HG03159 (cell line): ENCODE measurements at regions not wholly inside any gene's neighbourhood (a gene's known extent, or its start where the extent isn't known, plus 50 kb on each side); places are given as distances from the start of the nearest gene placed in this dataset.

Experiments
- ATAC-seq: cut with Tn5 transposase; IDR thresholded peaks from one replicate; pipeline ENCODE4 v1.9.1; 2021; ENCODE audit warnings: mild to moderate bottlenecking, moderate library complexity; ENCODE audit not compliant: unreplicated experiment

DNA sequence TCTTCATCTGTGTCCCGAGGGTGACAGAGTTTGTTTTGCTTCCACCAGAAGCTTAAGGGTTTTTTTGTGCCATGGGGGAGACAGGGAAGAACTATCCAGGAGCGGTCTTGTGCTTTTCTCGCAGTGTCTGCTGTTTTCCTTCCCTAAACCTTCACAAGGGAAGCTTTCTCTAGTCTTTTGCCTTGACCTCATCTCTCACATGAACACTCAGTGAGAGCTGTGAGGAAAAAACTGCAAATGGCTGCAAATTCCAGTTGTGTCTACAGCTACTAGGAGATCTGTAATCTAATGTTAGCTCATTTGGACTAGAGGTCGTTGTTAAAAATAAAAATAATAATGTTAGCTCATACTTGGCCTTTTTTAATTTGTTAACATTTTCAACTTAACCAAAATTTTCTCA lies 264.7 kb upstream of the SESN3 start:
- no peak for ATAC-seq

DNA sequence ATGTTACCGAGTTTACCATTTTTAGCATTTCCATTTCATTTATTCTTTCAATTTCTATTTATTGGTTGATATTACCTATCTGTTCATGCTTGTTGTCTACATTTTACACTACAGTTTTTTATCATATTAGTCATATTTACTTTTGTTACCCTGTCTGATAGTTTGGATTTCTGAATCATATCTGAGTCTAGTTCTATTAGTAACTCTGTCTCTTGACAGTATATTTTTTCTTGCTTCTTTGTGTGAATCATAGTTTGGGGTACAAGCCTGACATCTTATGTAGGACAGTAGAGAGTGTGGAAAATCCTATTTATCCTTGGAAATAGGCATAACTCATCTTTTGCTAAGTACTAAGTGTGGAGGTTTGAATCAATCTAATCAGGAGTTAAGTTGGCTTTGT lies 263.9 kb upstream of the SESN3 start:
- ATAC-seq: no peak

DNA sequence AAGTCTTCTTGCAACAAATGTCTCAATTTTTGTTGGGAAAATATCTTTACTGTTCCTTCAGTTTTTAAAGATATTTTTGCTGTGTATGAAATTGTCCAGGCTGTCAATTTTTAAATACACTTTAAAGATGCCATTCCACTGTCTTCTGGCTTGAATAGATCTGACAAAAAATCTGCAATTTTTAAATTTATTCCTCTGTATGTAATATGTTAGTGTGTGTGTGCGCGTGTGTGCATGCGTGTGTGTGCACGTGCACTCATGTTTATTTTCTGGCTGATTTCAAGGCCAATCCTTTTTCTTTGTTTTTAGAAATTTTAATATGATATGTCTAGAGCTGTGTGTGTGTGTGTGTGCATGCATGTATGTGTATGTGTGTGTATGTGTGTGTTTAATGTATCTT lies 263.2 kb upstream of the SESN3 start:
- ATAC-seq: no peak

DNA sequence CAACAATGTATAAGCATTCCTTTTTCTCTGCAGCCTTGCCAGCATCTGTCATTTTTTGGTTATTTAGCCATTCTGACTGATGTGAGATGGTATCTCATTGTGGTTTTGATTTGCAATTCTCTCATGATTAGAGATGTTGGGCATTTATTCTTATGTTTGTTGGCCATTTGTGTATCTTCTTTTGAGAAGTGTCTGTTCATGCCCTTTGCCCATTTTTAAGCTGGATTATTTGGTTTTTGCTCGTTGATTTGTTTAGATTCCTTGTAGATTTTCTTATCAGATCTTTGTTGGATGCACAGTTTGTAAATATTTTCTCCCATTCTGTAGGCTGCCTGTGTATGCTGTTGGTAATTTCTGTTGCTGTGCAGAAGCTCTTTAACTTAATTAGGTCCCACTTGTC lies 259.6 kb upstream of the SESN3 start:
- ATAC-seq: no peak

DNA sequence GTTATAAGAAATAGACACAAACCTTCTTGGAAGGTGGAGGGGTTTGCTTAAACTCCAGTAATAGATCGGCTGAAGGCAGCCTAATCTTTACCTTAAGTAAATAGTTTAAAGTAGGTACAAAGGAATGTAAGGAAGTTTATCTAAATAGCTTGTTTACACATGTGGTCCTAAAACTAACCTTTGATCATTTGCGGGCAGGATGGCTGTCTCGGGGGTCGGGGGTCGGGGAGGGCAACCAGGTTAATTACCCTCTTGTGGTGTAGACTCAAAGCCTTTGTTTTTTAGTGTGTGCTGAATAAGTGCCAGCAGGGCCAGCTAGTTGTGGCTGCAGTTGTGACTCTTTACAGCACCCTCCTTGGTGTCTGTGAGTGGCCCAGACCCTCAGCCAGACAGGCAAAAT lies 256.9 kb upstream of the SESN3 start:
- no peak for ATAC-seq

DNA sequence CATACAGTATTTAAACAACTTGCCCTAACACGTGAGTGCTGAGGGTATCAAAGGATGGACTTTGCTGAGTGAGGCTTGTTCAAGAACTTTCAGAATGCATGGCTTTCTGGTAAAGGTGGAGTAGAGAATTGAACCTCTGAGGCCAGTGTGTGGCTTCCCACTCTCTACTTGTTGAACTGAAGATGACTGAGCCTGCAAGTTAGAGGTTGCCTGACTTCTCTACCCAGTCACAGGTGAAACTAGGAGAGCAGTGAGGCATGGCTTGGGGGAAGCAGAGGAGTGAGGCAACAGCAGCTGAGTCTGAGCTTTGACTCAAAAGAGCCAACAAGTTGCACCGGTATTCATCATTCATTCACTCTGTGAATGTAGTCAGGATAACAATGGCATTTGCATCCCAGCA lies 256.4 kb upstream of the SESN3 start:
- peak; percentile 99 for ATAC-seq

DNA sequence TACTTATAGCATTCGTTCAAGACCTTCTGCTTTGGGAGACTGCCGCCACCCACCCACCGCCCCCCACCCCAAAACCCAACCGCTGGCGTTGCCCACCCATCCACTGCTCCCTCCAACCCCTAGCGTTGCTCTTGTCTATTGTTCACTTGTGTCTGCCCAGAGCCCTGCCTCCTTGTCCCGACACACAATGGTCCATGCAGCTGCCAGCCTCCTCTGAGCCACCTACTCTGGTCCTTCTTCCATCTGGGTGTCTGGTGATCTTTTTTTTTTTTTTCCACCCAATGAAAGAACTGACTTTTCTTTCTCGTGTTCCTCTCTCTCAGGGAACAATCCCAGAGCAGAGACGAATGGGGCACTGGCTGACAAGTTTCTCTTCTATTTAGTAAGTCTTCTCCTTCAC lies 256.0 kb upstream of the SESN3 start:
- ATAC-seq: no peak

DNA sequence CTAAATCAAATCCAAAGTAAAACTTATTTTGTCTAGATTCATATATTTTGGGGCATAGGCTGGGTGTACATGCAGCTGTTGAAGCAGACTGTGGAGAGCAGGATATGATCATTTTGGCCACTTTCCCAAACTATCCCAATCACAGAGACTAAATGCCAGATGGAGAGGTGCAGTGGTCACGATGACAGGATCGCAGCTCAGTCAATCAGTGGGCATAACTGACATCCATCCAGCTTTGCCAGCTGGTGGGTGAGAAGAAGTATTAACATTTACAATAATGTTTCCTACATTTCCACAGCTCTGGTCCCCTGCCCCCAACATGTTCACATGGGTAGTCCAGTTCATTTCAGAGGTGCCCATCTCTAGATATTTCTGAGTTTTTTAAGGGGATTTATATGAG lies 255.5 kb upstream of the SESN3 start:
- ATAC-seq: no peak

DNA sequence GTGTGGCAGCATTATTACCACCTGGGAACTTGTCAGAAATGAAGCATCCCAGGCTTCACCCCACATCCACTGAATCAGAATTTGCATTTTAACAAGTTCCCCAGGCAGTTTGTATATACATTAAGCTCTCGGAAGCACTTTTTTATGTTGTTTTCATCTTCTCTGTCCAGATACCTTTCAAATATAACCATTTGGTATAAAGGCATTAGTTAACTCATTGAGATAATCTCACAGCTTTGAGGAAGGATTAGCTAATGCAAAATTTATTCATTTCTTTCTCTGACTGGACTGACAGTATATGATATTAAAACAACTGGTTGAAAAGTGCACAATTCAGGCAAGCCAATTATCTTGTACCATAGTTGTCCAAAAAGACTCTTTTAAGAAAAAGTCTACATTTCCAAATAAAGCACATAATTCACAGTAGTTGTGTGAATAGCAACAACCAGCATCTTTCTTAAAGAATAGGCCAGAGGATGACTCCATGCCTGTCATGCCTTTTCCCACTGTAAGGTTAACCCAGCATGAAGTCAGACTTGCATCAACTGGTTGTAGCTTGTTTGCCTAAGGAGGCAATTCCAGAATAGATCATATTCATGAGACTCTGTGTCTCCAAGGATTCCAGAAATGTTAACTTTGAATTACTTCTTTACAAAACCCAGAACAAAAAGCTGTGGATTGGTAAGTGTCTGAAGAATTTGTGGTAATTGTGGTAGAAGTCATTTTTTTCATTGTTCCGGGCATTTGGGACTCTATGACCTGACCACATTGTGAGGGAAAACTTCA lies 254.3 kb upstream of the SESN3 start:
- no peak for ATAC-seq

DNA sequence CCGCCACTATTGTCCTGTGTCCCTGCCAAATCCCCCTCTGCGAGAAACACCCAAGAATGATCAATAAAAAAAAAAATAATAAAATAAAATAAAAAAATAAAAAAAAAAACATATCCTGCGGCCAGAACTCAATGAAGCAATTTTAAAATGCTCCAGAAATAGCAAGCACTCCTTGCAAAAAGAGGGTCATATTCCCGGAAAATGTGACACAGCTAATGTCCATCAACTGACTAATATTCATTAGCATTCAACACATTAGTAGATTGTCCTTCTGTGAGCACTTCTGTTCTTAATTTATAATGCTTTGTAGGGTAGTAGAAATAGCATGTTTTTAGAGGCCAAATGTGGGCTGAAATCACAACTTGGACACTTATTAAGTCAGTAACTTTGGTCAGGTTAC lies 252.3 kb upstream of the SESN3 start:
- no peak for ATAC-seq

DNA sequence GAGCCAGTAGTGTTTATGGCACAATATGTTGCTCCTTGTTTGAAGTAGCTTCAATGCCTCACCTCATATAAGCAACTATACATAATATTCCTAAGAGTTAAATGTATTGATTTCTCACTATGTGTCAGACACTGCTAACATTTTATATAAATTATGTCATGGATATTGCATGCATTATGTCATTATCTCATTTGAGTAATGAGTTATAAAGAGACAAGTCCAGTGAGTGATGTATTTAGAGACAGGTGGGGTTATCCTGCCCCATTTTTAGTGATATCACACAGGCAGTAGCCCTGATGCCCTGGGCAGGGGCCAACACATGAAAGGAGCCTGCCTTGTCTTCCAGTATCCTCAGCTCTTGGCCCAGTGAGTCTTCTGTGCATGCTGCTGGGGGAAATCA lies 247.0 kb upstream of the SESN3 start:
- ATAC-seq: no peak

DNA sequence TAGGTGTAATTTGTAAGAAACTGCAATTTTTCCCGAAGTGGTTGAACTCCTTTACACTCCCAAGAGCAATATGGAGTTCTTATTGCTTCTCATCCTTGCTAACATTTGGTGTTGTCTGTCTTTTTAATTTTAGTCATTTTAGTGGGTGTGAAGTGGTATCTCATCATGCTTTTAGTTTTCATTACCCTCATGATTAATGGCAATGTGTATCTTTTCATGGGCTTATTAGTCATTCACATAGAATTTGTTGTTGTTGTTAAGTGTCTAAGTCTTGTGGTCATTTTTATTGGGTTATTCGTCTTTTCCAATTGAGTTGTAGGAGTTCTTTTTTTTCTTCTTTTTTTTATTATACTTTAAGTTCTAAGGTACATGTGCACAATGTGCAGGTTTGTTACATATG lies 238.3 kb upstream of the SESN3 start:
- ATAC-seq: no peak

DNA sequence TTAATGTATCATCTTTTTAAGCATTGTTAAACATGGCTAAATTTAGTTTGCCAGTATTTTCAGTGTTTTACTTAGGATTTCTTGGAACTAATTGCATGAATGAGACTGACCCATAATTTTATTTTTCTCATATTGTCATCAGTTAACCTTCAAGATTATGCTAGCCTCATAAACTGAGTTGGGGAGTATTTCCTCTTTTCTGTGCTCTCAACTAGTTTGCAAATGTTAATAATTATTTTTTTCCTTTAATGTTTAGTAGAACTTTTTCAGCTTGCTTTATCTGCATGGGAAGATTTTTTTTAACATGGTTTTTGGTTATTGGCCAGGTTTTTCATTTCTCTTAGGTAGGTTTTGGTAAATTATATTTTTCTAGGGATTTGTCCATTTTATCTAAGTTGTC lies 235.4 kb upstream of the SESN3 start:
- ATAC-seq: peak; percentile 53

DNA sequence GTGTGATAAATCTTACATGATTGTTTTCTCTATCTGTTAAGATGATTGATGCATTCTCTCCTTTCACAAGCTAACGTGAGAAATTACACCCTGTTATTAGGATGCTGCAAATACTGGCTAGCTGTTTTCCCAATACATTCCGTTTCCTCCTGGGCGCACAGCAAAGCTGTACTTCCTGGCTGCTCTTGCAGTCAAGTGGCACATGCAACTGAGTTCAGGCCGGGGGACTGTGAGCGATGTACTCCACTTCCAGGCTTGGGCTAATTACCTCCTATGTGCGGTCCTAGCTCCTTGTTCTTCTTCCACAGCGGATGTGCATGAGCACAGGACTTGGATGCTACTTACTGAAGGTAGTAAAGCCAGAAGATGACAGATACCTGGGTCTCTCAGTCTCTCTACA lies 234.9 kb upstream of the SESN3 start:
- no peak for ATAC-seq

DNA sequence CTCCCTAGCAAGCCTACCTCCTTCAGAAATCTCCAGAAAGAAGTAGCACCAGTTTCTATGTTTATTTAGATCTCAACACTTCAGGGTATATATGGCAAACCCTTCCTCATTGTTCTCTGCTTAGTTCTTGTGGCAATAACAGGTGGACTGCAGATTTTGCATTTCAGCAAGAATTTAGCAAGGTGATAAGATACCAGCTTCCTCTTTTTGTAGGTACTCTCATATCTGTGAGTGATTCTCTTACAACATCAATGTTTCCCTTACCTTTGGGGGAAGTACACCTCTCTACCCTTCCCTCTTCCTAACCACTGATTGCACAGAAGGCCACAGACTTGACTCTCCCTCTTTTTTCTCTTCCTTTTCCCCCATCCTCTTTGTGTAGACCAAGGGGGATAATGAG lies 230.9 kb upstream of the SESN3 start:
- peak; percentile 65 for ATAC-seq

DNA sequence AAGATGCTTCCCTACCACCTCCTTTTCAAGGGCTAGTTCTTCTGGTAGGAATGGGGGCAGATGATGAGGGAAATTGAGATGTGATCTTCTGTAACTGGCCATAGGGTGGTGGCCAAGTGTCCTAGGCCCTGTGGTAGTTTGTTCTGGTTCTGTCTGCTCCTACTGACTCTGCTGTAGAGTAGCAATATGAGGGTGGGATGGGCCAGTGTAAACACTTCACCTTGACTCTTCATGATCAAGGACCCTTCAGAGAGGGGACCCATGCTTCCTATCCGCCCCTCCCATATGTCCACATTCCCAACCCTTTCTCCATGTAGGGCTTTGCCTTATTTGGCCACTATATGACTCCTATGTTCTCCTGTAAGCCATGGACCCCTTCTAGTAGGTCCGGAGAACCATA lies 230.3 kb upstream of the SESN3 start:
- ATAC-seq: no peak

DNA sequence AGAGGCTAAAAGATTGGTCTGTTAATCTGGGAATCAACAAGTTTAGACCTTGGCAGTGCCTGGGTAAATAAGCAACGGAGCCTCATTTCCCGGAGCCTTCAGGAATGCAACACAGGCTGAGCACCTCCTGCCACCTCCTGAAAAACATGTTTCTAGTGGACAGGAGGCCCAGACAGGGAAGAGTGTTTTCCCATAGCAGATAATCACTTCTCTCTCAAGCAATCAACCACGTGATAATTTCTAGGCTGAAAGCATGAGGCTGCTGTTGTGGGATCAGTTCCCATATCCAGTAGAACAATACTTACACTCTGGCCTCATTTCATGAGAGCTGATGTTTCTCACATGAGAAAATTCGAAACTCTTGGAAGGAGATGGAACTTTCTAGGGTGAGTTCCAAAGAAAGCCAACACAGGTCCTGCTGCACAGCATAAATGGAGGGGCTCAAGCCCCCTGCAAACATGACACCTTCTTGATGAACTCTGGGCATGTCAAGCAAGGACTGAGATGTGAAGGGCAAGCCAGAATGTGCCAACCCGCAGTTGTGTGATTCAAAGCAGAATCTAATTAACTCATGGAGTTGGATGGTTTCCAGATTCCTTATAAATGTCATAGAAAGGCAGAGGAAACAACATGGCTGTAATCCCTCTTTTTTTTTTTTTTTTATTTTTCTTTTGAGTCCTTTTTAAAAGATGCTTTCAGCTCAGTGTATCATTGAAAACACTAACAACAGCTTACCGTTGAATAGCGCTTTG lies 228.5 kb upstream of the SESN3 start:
- no peak for ATAC-seq

DNA sequence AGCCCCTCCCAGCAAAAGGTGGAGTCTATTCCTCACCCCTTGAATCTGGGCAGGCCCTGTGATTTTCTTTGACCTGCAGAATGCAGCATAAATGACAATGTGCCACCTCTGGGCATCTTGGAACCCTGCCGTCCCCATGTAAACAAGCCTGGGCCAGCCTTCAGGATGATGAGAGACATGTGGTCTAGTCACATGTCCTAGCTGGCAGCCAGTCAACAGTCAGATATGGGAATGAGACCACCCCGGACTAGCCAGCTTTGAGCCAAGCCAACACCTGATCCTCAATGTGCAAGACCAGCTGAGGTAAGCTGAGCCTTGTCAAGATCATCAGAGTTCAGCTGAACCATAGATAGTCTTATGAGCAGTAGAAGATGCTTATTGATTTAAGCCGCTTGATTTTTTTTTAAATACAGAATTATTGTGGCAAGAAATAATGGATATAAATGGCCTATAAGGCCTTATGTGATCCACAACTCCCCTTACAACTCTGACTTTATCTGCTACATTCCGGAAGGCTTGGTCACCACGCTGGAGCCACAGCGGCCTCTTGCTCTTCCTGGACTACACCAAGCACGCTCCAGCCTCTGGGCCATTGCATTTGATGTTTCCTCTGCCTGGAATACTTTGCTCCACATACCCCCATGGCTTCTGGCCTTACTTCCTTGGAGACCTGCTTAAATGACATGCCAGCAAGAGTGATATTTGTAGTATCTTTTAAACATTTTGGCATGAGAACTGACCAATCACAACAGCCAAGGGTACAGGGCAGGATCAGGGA lies 225.9 kb upstream of the SESN3 start:
- no peak for ATAC-seq

DNA sequence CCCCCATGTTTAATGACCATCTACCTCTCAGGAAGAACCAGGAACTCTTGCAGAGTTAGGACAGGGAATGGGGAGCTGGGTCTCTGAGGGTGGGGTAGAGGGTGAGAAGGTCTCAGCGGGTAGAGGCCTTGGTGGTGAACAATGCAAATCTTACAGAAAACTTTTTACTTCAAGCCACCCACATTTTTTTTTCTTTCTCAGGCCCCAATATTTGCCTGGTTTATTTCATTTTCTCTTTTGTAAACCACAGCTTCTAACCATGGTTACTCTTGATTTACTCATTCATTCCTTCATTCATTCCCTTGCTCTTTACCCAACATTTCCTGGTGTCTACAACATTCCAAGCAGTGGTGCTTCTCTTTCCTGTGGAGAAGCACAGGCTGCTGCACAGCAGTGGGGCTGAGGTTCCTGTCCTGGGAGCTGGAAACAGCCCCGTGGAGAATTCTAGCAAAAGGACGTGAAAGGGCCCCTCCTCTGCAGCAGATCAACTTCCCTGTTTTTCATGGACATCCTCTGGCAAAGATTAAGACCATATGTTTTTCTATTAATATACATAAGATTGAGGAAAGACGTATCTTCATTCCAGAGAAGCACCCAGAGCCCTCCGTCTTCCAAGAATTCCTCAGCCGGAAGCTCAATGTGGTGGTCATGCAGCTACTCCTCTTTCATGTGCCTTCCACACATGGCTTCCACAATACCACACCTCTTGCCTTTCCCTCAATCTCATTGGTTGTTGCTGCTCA lies 224.4 kb upstream of the SESN3 start:
- peak; percentile 51 for ATAC-seq

DNA sequence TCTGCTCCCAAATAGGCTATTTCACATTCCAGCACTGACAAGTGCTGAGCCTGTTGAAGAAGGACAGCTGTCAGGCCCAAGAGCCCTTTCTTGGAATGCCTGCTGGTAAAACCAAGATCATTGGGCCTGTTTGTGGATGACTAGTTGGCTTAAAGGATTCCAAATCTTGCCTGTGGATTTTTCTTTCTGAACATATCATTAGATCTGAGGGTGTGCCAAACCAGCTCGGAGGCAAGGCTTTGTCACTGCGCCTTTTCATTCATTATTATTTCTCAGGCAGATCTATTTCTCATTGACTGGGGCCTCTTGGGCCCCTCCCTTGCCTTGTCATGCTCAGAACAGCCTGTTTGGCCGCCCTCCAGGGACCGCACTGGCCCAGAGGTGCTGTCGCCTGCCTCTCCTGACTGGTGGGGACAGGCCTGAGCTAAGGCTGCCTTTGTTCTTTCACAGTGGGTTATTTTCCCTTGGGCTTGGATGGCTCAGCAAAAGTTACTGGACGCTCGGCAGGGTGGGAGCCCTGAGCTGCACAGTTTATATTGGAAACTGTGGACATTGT lies 222.7 kb upstream of the SESN3 start:
- ATAC-seq: no peak

DNA sequence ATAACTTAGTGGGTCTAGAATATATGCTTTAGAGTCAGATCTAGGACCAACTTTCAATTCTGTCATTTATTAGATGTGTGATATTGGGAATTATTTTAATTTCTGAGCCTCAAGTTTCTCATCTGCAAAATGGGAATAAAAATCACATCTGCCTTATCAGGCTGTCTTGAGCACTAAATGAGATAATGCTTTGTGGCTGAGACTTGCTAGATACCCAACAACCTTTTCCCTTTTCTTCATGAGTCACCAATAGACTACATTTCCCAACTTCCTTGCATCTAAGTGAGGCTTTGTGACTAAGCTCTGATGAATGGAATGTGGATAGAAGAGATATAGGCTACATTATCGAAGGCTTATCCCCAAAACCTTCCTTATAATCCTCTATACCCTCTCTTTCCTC lies 220.7 kb upstream of the SESN3 start:
- no peak for ATAC-seq
